SK-N-MC (cell line): ENCODE measurements at regions not wholly inside any gene's neighbourhood (a gene's known extent, or its start where the extent isn't known, plus 50 kb on each side); places are given as distances from the start of the nearest gene placed in this dataset.

Source experiments
- EZH2 ChIP-seq: fragments of 200-600 bp; sonication (generic); IDR thresholded peaks from one replicate; pipeline ENCODE4 v1.6.1; 2017; ENCODE audit warnings: antibody characterized with exemption
- POLR2AphosphoS5 ChIP-seq: IDR thresholded peaks from 2 replicates; pipeline ENCODE4 v1.6.1; 2012; ENCODE audit warnings: mild to moderate bottlenecking, low read depth, low read length, borderline replicate concordance

DNA sequence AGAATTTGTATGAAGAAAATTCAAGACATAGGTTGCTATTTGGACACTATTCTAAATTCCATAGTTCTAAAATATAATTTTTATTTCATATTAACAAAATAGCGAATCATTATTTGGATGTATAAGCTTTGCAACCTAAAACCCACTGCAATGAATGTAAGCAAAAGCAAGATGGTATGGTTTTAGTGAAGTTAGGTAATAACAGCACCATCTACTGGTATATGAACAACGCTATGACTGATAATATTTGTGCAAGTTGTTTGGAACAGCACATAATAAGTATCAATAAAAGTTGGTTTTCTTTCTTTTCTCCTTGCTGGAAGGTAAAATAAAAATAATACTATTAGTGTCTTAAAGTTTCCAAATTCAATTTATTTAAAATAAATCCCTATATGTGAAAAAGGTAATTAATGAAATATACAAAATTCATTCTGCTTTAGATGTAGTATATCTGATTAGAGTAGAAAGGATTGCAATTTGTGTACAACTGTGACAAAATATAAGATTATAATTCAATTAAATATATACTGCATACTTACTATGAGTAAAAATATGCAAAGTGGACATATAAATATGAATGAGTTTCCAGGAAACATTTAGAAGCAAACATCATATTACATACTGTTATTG, 79.0 kb upstream of the LSM8 start:
- TF ChIP-seq POLR2AphosphoS5 (no peak), EZH2 (no peak)
